ENCODE measurements at regions not wholly inside any gene's neighbourhood (a gene's known extent, or its start where the extent isn't known, plus 50 kb on each side); places are given as distances from the start of the nearest gene placed in this dataset.

GRCh38 chr6:164817662-164818061, 491.7 kb downstream of the C6orf118 start:
- no peaks in the 10 kb centered on the region for H4K20me1 ChIP-seq (ENCODE audit: control insufficient read depth, insufficient read depth, low read depth, low read length)
- no peaks in the 10 kb centered on the region for H3K36me3 ChIP-seq (ENCODE audit: control insufficient read depth, low read length)
- peaks cover 6% of the 10 kb centered on the region; the same call in 1 of the 2 replicates for H3K9me3 ChIP-seq (ENCODE audit: control insufficient read depth, insufficient read depth, low read length)
- H3F3A ChIP-seq (ENCODE audit: control insufficient read depth, insufficient read depth) = no peaks in the 10 kb centered on the region
- H3K4me2 ChIP-seq (ENCODE audit: low read length) = no peak overlapping the region
- no peaks in the 10 kb centered on the region; the same call in 1 of the 2 replicates for H3K9me2 ChIP-seq (replicated peaks; ENCODE audit: control insufficient read depth, low read length)
- H3K27ac ChIP-seq (ENCODE audit: low read depth, low read length) = no peak overlapping the region
- TF ChIP-seq CTCF (IDR thresholded peaks at IDR 0.05; ENCODE audit: low read depth, low read length, poor library complexity, severe bottlenecking) (no peak), EZH2phosphoT487 (IDR thresholded peaks at IDR 0.05; ENCODE audit: borderline replicate concordance, low read length) (no peak)
- no peak overlapping the region for H3K4me3 ChIP-seq (ENCODE audit: low read length)
- no peaks in the 10 kb centered on the region for H3K27me3 ChIP-seq (ENCODE audit: control insufficient read depth, low read length)
- no peaks in the 10 kb centered on the region for H3K4me1 ChIP-seq (ENCODE audit: control insufficient read depth, low read length)
- H3K79me2 ChIP-seq (ENCODE audit: control insufficient read depth, low read length) = no peaks in the 10 kb centered on the region

GRCh38 chr6:164812706-164813105, 496.7 kb downstream of the C6orf118 start:
- Histone ChIP-seq H3K4me2 (ENCODE audit: low read length) (no peak overlapping the region), H3K79me2 (ENCODE audit: control insufficient read depth, low read length) (no peaks in the 10 kb centered on the region), H3K27me3 (ENCODE audit: control insufficient read depth, low read length) (no peaks in the 10 kb centered on the region), H4K20me1 (ENCODE audit: control insufficient read depth, insufficient read depth, low read depth, low read length) (no peaks in the 10 kb centered on the region), H3K27ac (ENCODE audit: low read depth, low read length) (no peak overlapping the region), H3K4me1 (ENCODE audit: control insufficient read depth, low read length) (no peaks in the 10 kb centered on the region), H3K9me3 (ENCODE audit: control insufficient read depth, insufficient read depth, low read length) (peaks cover 6% of the 10 kb centered on the region; the same call in 1 of the 2 replicates), H3K36me3 (ENCODE audit: control insufficient read depth, low read length) (no peaks in the 10 kb centered on the region), H3F3A (ENCODE audit: control insufficient read depth, insufficient read depth) (no peaks in the 10 kb centered on the region), H3K4me3 (ENCODE audit: low read length) (no peak overlapping the region), H3K9me2 (replicated peaks; ENCODE audit: control insufficient read depth, low read length) (no peaks in the 10 kb centered on the region; the same call in 1 of the 2 replicates)
- TF ChIP-seq CTCF (IDR thresholded peaks at IDR 0.05; ENCODE audit: low read depth, low read length, poor library complexity, severe bottlenecking) (no peak), EZH2phosphoT487 (IDR thresholded peaks at IDR 0.05; ENCODE audit: borderline replicate concordance, low read length) (no peak)

GRCh38 chr6:164807125-164807524, 502.3 kb downstream of the C6orf118 start:
- H3K79me2 ChIP-seq (ENCODE audit: control insufficient read depth, low read length) = no peaks in the 10 kb centered on the region
- peaks cover 6% of the 10 kb centered on the region; the same call in 1 of the 2 replicates for H3K9me3 ChIP-seq (ENCODE audit: control insufficient read depth, insufficient read depth, low read length)
- no peaks in the 10 kb centered on the region for H3F3A ChIP-seq (ENCODE audit: control insufficient read depth, insufficient read depth)
- H3K4me1 ChIP-seq (ENCODE audit: control insufficient read depth, low read length) = no peaks in the 10 kb centered on the region
- H3K4me2 ChIP-seq (ENCODE audit: low read length) = no peak overlapping the region
- H3K27ac ChIP-seq (ENCODE audit: low read depth, low read length) = no peak overlapping the region
- no peaks in the 10 kb centered on the region for H3K27me3 ChIP-seq (ENCODE audit: control insufficient read depth, low read length)
- TF ChIP-seq EZH2phosphoT487 (IDR thresholded peaks at IDR 0.05; ENCODE audit: borderline replicate concordance, low read length) = no peak
- TF ChIP-seq CTCF (IDR thresholded peaks at IDR 0.05; ENCODE audit: low read depth, low read length, poor library complexity, severe bottlenecking) = no peak
- H4K20me1 ChIP-seq (ENCODE audit: control insufficient read depth, insufficient read depth, low read depth, low read length) = no peaks in the 10 kb centered on the region
- H3K4me3 ChIP-seq (ENCODE audit: low read length) = no peak overlapping the region
- H3K9me2 ChIP-seq (replicated peaks; ENCODE audit: control insufficient read depth, low read length) = no peaks in the 10 kb centered on the region
- no peaks in the 10 kb centered on the region for H3K36me3 ChIP-seq (ENCODE audit: control insufficient read depth, low read length)
